H1 (cell line): ENCODE measurements at regions not wholly inside any gene's neighbourhood (a gene's known extent, or its start where the extent isn't known, plus 50 kb on each side); places are given as distances from the start of the nearest gene placed in this dataset.

Experiments used
- CBX5 ChIP-seq: fragments of 300-800, 300-1000 bp; sonication (generic); IDR thresholded peaks from 2 replicates; pipeline ENCODE4 v1.7.1; 2016; ENCODE audit warnings: antibody characterized with exemption, low read length, low read depth
- CEBPB ChIP-seq: IDR thresholded peaks from 2 replicates; pipeline ENCODE4 v1.6.1; 2012; ENCODE audit warnings: low read depth, low read length
- CHD7 ChIP-seq: fragments of 300-600 bp; sonication (generic); IDR thresholded peaks from 2 replicates; pipeline ENCODE4 v1.7.1; 2012; ENCODE audit warnings: low read length, moderate library complexity, mild to moderate bottlenecking, inconsistent platforms; ENCODE audit not compliant: insufficient replicate concordance
- CTCF ChIP-seq, 3 experiments: IDR thresholded peaks; 1 replicate in 2 of 3; 2 replicates in 1 of 3; pipeline versions ENCODE4 v1.5.1 to v1.6.1; 2011; ENCODE audit warnings: low read length in 3 of 3, mild to moderate bottlenecking in 3 of 3, inconsistent platforms in 2 of 3, low read depth in 1 of 3, moderate library complexity in 1 of 3; ENCODE audit not compliant: insufficient read depth in 1 of 3; ENCODE audit errors: control extremely low read depth in 1 of 3
- EZH2 ChIP-seq: fragments of 200-600 bp; sonication (generic); IDR thresholded peaks from 2 replicates; pipeline ENCODE4 v1.7.1; 2012; ENCODE audit warnings: low read depth, mild to moderate bottlenecking, moderate library complexity, low read length, inconsistent platforms; ENCODE audit not compliant: severe bottlenecking
- PHF8 ChIP-seq: fragments of 200-600 bp; sonication (generic); conservative IDR thresholded peaks from 2 replicates; pipeline ENCODE4 v1.7.1; 2012; ENCODE audit warnings: low read depth, mild to moderate bottlenecking, inconsistent platforms, low read length, moderate library complexity
- POLR2A ChIP-seq, 2 experiments: IDR thresholded peaks; 1 replicate in 1 of 2; 2 replicates in 1 of 2; pipeline ENCODE4 v1.6.1; 2011; ENCODE audit warnings: low read depth in 2 of 2, low read length in 2 of 2, mild to moderate bottlenecking in 2 of 2; ENCODE audit errors: control extremely low read depth in 1 of 2
- RXRA ChIP-seq: IDR thresholded peaks from 2 replicates; pipeline ENCODE4 v1.6.1; 2011; ENCODE audit warnings: low read depth, mild to moderate bottlenecking, low read length, moderate library complexity; ENCODE audit not compliant: insufficient read depth
- SUZ12 ChIP-seq: fragments of 200-600 bp; sonication (generic); IDR thresholded peaks from 2 replicates; pipeline ENCODE4 v1.6.1; 2012; ENCODE audit warnings: mild to moderate bottlenecking, inconsistent platforms, low read length, moderate library complexity, mixed read lengths
- TCF12 ChIP-seq: IDR thresholded peaks from 2 replicates; pipeline ENCODE4 v1.6.1; 2011; ENCODE audit warnings: low read depth, mild to moderate bottlenecking, low read length
- TEAD4 ChIP-seq: IDR thresholded peaks from 2 replicates; pipeline ENCODE4 v1.6.1; 2012; ENCODE audit warnings: low read depth, low read length, inconsistent platforms, mixed read lengths

- TF ChIP-seq EZH2 (no peak), CTCF (IDR thresholded peaks at IDR 0.05; ENCODE audit: control extremely low read depth in 1 of 3, insufficient read depth in 1 of 3, low read depth in 1 of 3, low read length in 3 of 3) (no peak), POLR2A (IDR thresholded peaks at IDR 0.05; ENCODE audit: control extremely low read depth in 1 of 2, low read depth in 2 of 2, low read length in 2 of 2) (no peak), CEBPB (no peak), CBX5 (no peak), PHF8 (no peak), SUZ12 (no peak), RXRA (no peak), CHD7 (no peak), TEAD4 (no peak), TCF12 (no peak)
Observed at GRCh38 chr6:164838068-164838615, 471.3 kb downstream of the C6orf118 start.
